Tibial nerve (tissue), 4 donors: ENCODE measurements at regions not wholly inside any gene's neighbourhood (a gene's known extent, or its start where the extent isn't known, plus 50 kb on each side); places are given as distances from the start of the nearest gene placed in this dataset.

ENCODE experiments used
- DNase-seq, 2 donors: peaks; one replicate each; pipeline ENCODE4 v3.0.0-alpha.2; 2019; ENCODE audit warnings: low spot score in 2 of 2
- H3K27ac ChIP-seq, 4 donors: fragments of 200-600 bp; sonication (generic) in 3 of 4; one replicate each; pipeline ENCODE4 v1.5.1; 2017 to 2019; ENCODE audit warnings: mild to moderate bottlenecking in 1 of 4
- H3K27me3 ChIP-seq, 2 donors: fragments of 200-600 bp; sonication (generic) in 1 of 2; one replicate each; pipeline versions ENCODE4 v1.5.1 to v1.6.0; 2017 to 2019
- H3K36me3 ChIP-seq, 3 donors: fragments of 200-600 bp; sonication (generic); one replicate each; pipeline ENCODE4 v1.5.1; 2018 to 2019
- H3K4me1 ChIP-seq, 4 donors: fragments of 200-600 bp; sonication (generic) in 3 of 4; one replicate each; pipeline ENCODE4 v1.5.1; 2017 to 2019
- H3K4me3 ChIP-seq, 4 donors: fragments of 200-600 bp; sonication (generic) in 3 of 4; one replicate each; pipeline ENCODE4 v1.5.1; 2017 to 2019; ENCODE audit warnings: mild to moderate bottlenecking in 1 of 4, moderate library complexity in 1 of 4
- H3K9me3 ChIP-seq, 4 donors: fragments of 200-600 bp; sonication (generic) in 3 of 4; one replicate each; pipeline ENCODE4 v1.5.1; 2017 to 2019
- CTCF ChIP-seq, 5 experiments: fragments of 200-600 bp in 3 of 5; fragments of 450-650 bp in 2 of 5; sonication (generic) in 3 of 5; IDR thresholded peaks; one replicate each; pipeline ENCODE4 v1.5.1; 2016 to 2019; ENCODE audit warnings: antibody characterized with exemption in 5 of 5, mild to moderate bottlenecking in 3 of 5, moderate library complexity in 2 of 5
- EP300 ChIP-seq, 2 donors: sonication (generic); formaldehyde crosslinking; IDR thresholded peaks; one replicate each; pipeline ENCODE4 v1.6.1; 2017; ENCODE audit warnings: antibody characterized with exemption in 2 of 2, mild to moderate bottlenecking in 1 of 2
- POLR2A ChIP-seq, 2 donors: fragments of 450-650 bp; IDR thresholded peaks; one replicate each; pipeline ENCODE4 v1.6.1; 2017; ENCODE audit warnings: antibody characterized with exemption in 2 of 2, mild to moderate bottlenecking in 2 of 2, moderate library complexity in 2 of 2
- WGBS, 2 donors: methylation state at CpG; one replicate each; pipeline ENCODE4 v1.1.5; 2018; 5-methylcytosine and 5-hydroxymethylcytosine counted together

- TF ChIP-seq CTCF (IDR thresholded peaks at IDR 0.05), result no peak
- TF ChIP-seq EP300 (IDR thresholded peaks at IDR 0.05), result no peak
- no peak for TF ChIP-seq POLR2A (IDR thresholded peaks at IDR 0.05)
- H3K27ac ChIP-seq, result no peak overlapping the region
- no peak overlapping the region for H3K4me3 ChIP-seq
- DNase-seq, result no peak
- H3K9me3 ChIP-seq, result no peaks in the 10 kb centered on the region
- H3K4me1 ChIP-seq, result peaks cover 0 to 3% (median 0%) of the 10 kb centered on the region in 4 donors
- no peaks in the 10 kb centered on the region for H3K27me3 ChIP-seq
- no peaks in the 10 kb centered on the region for H3K36me3 ChIP-seq
These were observed 177.8 kb downstream of the EPM2A start for GRCh38 chr6:145557474-145557873.

- Histone ChIP-seq H3K9me3 (no peaks in the 10 kb centered on the region), H3K27me3 (no peaks in the 10 kb centered on the region), H3K27ac (no peak overlapping the region), H3K4me1 (peaks cover 0 to 3% (median 0%) of the 10 kb centered on the region in 4 donors), H3K4me3 (no peak overlapping the region), H3K36me3 (no peaks in the 10 kb centered on the region)
- no peak for TF ChIP-seq POLR2A (IDR thresholded peaks at IDR 0.05)
- no peak for TF ChIP-seq CTCF (IDR thresholded peaks at IDR 0.05)
- no peak for TF ChIP-seq EP300 (IDR thresholded peaks at IDR 0.05)
- DNase-seq, result no peak
- WGBS, 2 donors, result 85 to 88% methylated on average over 1 of the region's 1 CpG
These were observed 175.5 kb downstream of the EPM2A start for GRCh38 chr6:145559836-145560235.

GRCh38 chr6:145561095-145562072 is 173.9 kb downstream of the EPM2A start:
- 51 to 55% methylated on average over 7 of the region's 7 CpGs for WGBS, 2 donors
- TF ChIP-seq EP300 (IDR thresholded peaks at IDR 0.05) (no peak), POLR2A (IDR thresholded peaks at IDR 0.05) (no peak), CTCF (IDR thresholded peaks at IDR 0.05) (no peak)
- H3K27me3 ChIP-seq, result no peaks in the 10 kb centered on the region
- no peak overlapping the region for H3K27ac ChIP-seq
- H3K4me1 ChIP-seq, result peaks cover 0 to 3% (median 0%) of the 10 kb centered on the region in 4 donors
- no peak for DNase-seq
- H3K36me3 ChIP-seq, result no peaks in the 10 kb centered on the region
- H3K4me3 ChIP-seq, result no peak overlapping the region
- H3K9me3 ChIP-seq, result no peaks in the 10 kb centered on the region

- Histone ChIP-seq H3K36me3 (no peaks in the 10 kb centered on the region), H3K4me1 (no peaks in the 10 kb centered on the region), H3K4me3 (no peak overlapping the region), H3K27ac (no peak overlapping the region), H3K9me3 (no peaks in the 10 kb centered on the region), H3K27me3 (no peaks in the 10 kb centered on the region)
- DNase-seq, result no peak
- 75 to 81% methylated on average over 10 of the region's 10 CpGs for WGBS, 2 donors
- TF ChIP-seq EP300 (IDR thresholded peaks at IDR 0.05) (no peak), POLR2A (IDR thresholded peaks at IDR 0.05) (no peak), CTCF (IDR thresholded peaks at IDR 0.05) (no peak)
These were observed 172.3 kb downstream of the EPM2A start for GRCh38 chr6:145562771-145563615.

GRCh38 chr6:145564553-145564952 is 170.8 kb downstream of the EPM2A start:
- Histone ChIP-seq H3K9me3 (no peaks in the 10 kb centered on the region), H3K4me3 (no peak overlapping the region), H3K36me3 (no peaks in the 10 kb centered on the region), H3K27ac (no peak overlapping the region), H3K27me3 (no peaks in the 10 kb centered on the region), H3K4me1 (no peaks in the 10 kb centered on the region)
- TF ChIP-seq POLR2A (IDR thresholded peaks at IDR 0.05) (no peak), EP300 (IDR thresholded peaks at IDR 0.05) (no peak), CTCF (IDR thresholded peaks at IDR 0.05) (no peak)
- DNase-seq, result no peak
